GM12878 (cell line): ENCODE measurements at regions not wholly inside any gene's neighbourhood (a gene's known extent, or its start where the extent isn't known, plus 50 kb on each side); places are given as distances from the start of the nearest gene placed in this dataset.

Source experiments
- ATAC-seq: fragments of 200-7000 bp; cut with Tn5 transposase; 3 replicates; pipeline ENCODE4 v1.9.1; 2020; ENCODE audit warnings: mild to moderate bottlenecking, moderate library complexity
- BruUV-seq: library from RNA; stranded (reverse); fragments of 400-500 nt; replicated peaks from 2 replicates; lab custom pipeline; 2021; lab: Mats Ljungman, UMichigan
- CTCF ChIA-PET: fragments of 300-600 bp; sonication (Branson Sonifier 250); formaldehyde crosslinking; extraction: SDS; loops from one replicate; lab custom pipeline; 2021; ENCODE audit warnings: inconsistent platforms; lab: Yijun Ruan, JAX
- POLR2A ChIA-PET: fragments of 350-600 bp; formaldehyde crosslinking; extraction: SDS; loops from one replicate; lab custom pipeline; 2021; ENCODE audit warnings: inconsistent platforms; lab: Charles Lee
- RAD21 ChIA-PET: fragments of 300-600 bp; sonication (Branson Sonifier 250); formaldehyde crosslinking; loops from one replicate; lab custom pipeline; 2023; ENCODE audit warnings: antibody characterized with exemption; ENCODE audit not compliant: unreplicated experiment; lab: Charles Lee
- SMC1A ChIA-PET: fragments of 300-600 bp; sonication (Branson Sonifier 250); formaldehyde crosslinking; loops from one replicate; lab custom pipeline; 2023; ENCODE audit not compliant: unreplicated experiment, uncharacterized antibody; lab: Charles Lee
- DNase-seq: peaks from one replicate; pipeline ENCODE4 v3.0.0-alpha.2; 2011; ENCODE audit warnings: low read depth, low spot score
- FAIRE-seq: peaks from 3 replicates; lab custom pipeline; 2011; peaks lifted over from hg19 to GRCh38; lab: Jason Lieb, UNC
- H2AFZ ChIP-seq: 2 replicates; pipeline ENCODE4 v1.6.0; 2011; ENCODE audit warnings: low read depth, low read length, control low read depth; ENCODE audit not compliant: control insufficient read depth
- H3K27ac ChIP-seq: 2 replicates; pipeline ENCODE4 v1.5.1; 2011; ENCODE audit warnings: control low read depth; ENCODE audit not compliant: control insufficient read depth, insufficient read depth
- H3K27me3 ChIP-seq, 2 experiments: replicated peaks in 1 of 2; 2 replicates each; pipeline versions ENCODE4 v1.6.0 to v1.6.1; 2011; ENCODE audit warnings: low read length in 1 of 2; ENCODE audit not compliant: control insufficient read depth in 2 of 2, insufficient read depth in 2 of 2
- H3K36me3 ChIP-seq, 2 experiments: 2 replicates each; pipeline ENCODE4 v1.5.1; 2011; ENCODE audit warnings: low read length in 1 of 2; ENCODE audit not compliant: control insufficient read depth in 2 of 2, insufficient read depth in 2 of 2
- H3K4me1 ChIP-seq: 2 replicates; pipeline ENCODE4 v1.6.1; 2011; ENCODE audit warnings: mild to moderate bottlenecking, low read length, moderate library complexity, mixed read lengths; ENCODE audit not compliant: control insufficient read depth, insufficient read depth
- H3K4me2 ChIP-seq: 2 replicates; pipeline ENCODE4 v1.6.0; 2011; ENCODE audit warnings: control low read depth; ENCODE audit not compliant: control insufficient read depth, insufficient read depth
- H3K4me3 ChIP-seq: fragments of 200-600 bp; sonication (generic); 2 replicates; pipeline ENCODE4 v1.5.1; 2016
- H3K79me2 ChIP-seq: 2 replicates; pipeline ENCODE4 v1.6.0; 2011; ENCODE audit warnings: low read length; ENCODE audit not compliant: control insufficient read depth, insufficient read depth
- H3K9ac ChIP-seq: 2 replicates; pipeline ENCODE4 v1.8.0; 2011; ENCODE audit warnings: low read length, control low read depth, mixed read lengths; ENCODE audit not compliant: control insufficient read depth, insufficient read depth
- H3K9me3 ChIP-seq: replicated peaks from 3 replicates; pipeline ENCODE4 v1.5.1; 2011; ENCODE audit warnings: mild to moderate bottlenecking, low read length; ENCODE audit not compliant: control insufficient read depth, insufficient read depth
- H4K20me1 ChIP-seq: 2 replicates; pipeline ENCODE4 v1.6.0; 2011; ENCODE audit not compliant: control insufficient read depth, insufficient read depth
- CBX3 ChIP-seq: fragments of 200-600 bp; sonication (generic); IDR thresholded peaks from 2 replicates; pipeline ENCODE4 v1.6.1; 2016; ENCODE audit warnings: low read depth, borderline replicate concordance
- E2F4 ChIP-seq: IDR thresholded peaks from 2 replicates; pipeline ENCODE4 v1.6.1; 2012; ENCODE audit warnings: low read depth, low read length, improper control_type of control experiment
- GABPA ChIP-seq: IDR thresholded peaks from 2 replicates; pipeline ENCODE4 v1.6.1; 2014; ENCODE audit warnings: antibody characterized with exemption, low read depth, mild to moderate bottlenecking, inconsistent platforms
- MAX ChIP-seq: IDR thresholded peaks from 2 replicates; pipeline ENCODE4 v1.6.1; 2012; ENCODE audit warnings: low read depth, low read length, improper control_type of control experiment
- POU2F2 ChIP-seq: IDR thresholded peaks from 3 replicates; pipeline ENCODE4 v1.6.1; 2011; ENCODE audit warnings: low read depth, mild to moderate bottlenecking, low read length, borderline replicate concordance
- SMC3 ChIP-seq: IDR thresholded peaks from 2 replicates; pipeline ENCODE4 v1.6.1; 2011; ENCODE audit warnings: low read length, improper control_type of control experiment, borderline replicate concordance
- SRF ChIP-seq, 2 experiments: IDR thresholded peaks; 2 replicates each; pipeline ENCODE4 v1.6.1; 2011; ENCODE audit warnings: low read depth in 2 of 2, low read length in 2 of 2, mild to moderate bottlenecking in 1 of 2, moderate library complexity in 1 of 2
- TCF12 ChIP-seq: IDR thresholded peaks from 2 replicates; pipeline ENCODE4 v1.6.1; 2011; ENCODE audit warnings: low read depth, mild to moderate bottlenecking, low read length
- ZNF384 ChIP-seq: IDR thresholded peaks from 2 replicates; pipeline ENCODE4 v1.6.1; 2012; ENCODE audit warnings: low read depth, mild to moderate bottlenecking, low read length, improper control_type of control experiment, borderline replicate concordance
- ZZZ3 ChIP-seq: IDR thresholded peaks from 2 replicates; pipeline ENCODE4 v1.6.1; 2011; ENCODE audit warnings: low read depth; ENCODE audit not compliant: control insufficient read depth, insufficient read length
- WGBS: methylation state at CpG from one replicate; pipeline ENCODE4 v1.1.6; 2016; ENCODE audit warnings: low lambda C conversion rate; ENCODE audit not compliant: insufficient replicate concordance, insufficient coverage; ENCODE audit errors: missing lambda C conversion rate; 5-methylcytosine and 5-hydroxymethylcytosine counted together
- in situ Hi-C: fragments of 300-500 bp; cut with MboI; formaldehyde crosslinking; loops from 9 replicates; pipeline ENCODE4 v1.14.3; 2018; ENCODE audit warnings: mixed read lengths
- intact Hi-C: fragments of 100-400 bp; cut with micrococcal nuclease; formaldehyde crosslinking; loops from one replicate; pipeline ENCODE4 v1.14.2; 2022; ENCODE audit not compliant: unreplicated experiment
- TF ChIP-seq, protein P1 (sequence below): fragments of 450-650 bp; IDR thresholded peaks from 2 replicates; pipeline ENCODE4 v1.6.1; 2017; ENCODE audit warnings: antibody characterized with exemption, mild to moderate bottlenecking, moderate library complexity
- TF ChIP-seq, protein P2 (sequence below): fragments of 450-650 bp; IDR thresholded peaks from 2 replicates; pipeline ENCODE4 v1.6.1; 2016; ENCODE audit warnings: mild to moderate bottlenecking, moderate library complexity, borderline replicate concordance

DNA sequence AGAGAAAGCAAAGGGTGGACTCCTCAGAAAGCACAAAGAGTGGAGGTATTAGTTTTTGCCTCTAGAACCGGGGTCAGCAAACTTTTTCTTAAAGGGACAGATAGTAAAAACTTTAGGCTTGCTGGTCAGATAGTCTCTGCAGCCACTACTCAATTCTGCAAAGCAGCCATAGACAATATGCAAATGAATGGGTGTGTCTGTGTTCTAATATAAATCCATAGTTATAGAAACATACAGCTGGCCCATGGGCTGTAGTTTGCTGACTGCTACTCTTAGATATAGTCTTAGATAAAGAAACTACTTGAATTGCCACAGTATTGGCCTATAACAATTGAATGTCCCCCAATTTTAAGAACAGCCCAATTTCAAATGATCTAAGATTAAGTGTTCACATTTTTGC lies 101.6 kb upstream of the CACHD1 start (continued):
- no peak for TF ChIP-seq ZZZ3
- TF ChIP-seq, protein P1, sequence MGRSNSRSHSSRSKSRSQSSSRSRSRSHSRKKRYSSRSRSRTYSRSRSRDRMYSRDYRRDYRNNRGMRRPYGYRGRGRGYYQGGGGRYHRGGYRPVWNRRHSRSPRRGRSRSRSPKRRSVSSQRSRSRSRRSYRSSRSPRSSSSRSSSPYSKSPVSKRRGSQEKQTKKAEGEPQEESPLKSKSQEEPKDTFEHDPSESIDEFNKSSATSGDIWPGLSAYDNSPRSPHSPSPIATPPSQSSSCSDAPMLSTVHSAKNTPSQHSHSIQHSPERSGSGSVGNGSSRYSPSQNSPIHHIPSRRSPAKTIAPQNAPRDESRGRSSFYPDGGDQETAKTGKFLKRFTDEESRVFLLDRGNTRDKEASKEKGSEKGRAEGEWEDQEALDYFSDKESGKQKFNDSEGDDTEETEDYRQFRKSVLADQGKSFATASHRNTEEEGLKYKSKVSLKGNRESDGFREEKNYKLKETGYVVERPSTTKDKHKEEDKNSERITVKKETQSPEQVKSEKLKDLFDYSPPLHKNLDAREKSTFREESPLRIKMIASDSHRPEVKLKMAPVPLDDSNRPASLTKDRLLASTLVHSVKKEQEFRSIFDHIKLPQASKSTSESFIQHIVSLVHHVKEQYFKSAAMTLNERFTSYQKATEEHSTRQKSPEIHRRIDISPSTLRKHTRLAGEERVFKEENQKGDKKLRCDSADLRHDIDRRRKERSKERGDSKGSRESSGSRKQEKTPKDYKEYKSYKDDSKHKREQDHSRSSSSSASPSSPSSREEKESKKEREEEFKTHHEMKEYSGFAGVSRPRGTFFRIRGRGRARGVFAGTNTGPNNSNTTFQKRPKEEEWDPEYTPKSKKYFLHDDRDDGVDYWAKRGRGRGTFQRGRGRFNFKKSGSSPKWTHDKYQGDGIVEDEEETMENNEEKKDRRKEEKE, result no peak
- TF ChIP-seq ZNF384, result no peak
- TF ChIP-seq SMC3, result no peak

GRCh38 chr1:64378826-64379225 lies 91.1 kb upstream of the CACHD1 start:
- H3K4me3 ChIP-seq, result no peak overlapping the region
- no peaks in the 10 kb centered on the region for H3K36me3 ChIP-seq
- no peaks in the 10 kb centered on the region for H3K79me2 ChIP-seq
- DNase-seq (no peak), ATAC-seq (no peak), FAIRE-seq (no peak)
- H3K9me3 ChIP-seq, result no peaks in the 10 kb centered on the region
- ChIA-PET CTCF (no interaction called here), RAD21 (no interaction called here), SMC1A (no interaction called here), POLR2A (no interaction called here)
- no peak overlapping the region for H2AFZ ChIP-seq
- H4K20me1 ChIP-seq, result no peaks in the 10 kb centered on the region
- H3K4me2 ChIP-seq, result no peak overlapping the region
- intact Hi-C loops (no loop called here), in situ Hi-C loops (no loop called here)
- H3K9ac ChIP-seq, result no peak overlapping the region
- no peaks in the 10 kb centered on the region; a peak in 1 of 4 replicates for H3K27me3 ChIP-seq
- H3K27ac ChIP-seq, result no peak overlapping the region
- H3K4me1 ChIP-seq, result no peaks in the 10 kb centered on the region
- 67% methylated on average over 7 of the region's 7 CpGs for WGBS
- BruUV-seq, result no TSS peak
- TF ChIP-seq CBX3 (no peak), SRF (IDR thresholded peaks at IDR 0.05; ENCODE audit: low read depth in 2 of 2, low read length in 2 of 2) (no peak), TCF12 (no peak), GABPA (no peak), E2F4 (no peak), POU2F2 (no peak), MAX (no peak)
- TF ChIP-seq, protein P2, sequence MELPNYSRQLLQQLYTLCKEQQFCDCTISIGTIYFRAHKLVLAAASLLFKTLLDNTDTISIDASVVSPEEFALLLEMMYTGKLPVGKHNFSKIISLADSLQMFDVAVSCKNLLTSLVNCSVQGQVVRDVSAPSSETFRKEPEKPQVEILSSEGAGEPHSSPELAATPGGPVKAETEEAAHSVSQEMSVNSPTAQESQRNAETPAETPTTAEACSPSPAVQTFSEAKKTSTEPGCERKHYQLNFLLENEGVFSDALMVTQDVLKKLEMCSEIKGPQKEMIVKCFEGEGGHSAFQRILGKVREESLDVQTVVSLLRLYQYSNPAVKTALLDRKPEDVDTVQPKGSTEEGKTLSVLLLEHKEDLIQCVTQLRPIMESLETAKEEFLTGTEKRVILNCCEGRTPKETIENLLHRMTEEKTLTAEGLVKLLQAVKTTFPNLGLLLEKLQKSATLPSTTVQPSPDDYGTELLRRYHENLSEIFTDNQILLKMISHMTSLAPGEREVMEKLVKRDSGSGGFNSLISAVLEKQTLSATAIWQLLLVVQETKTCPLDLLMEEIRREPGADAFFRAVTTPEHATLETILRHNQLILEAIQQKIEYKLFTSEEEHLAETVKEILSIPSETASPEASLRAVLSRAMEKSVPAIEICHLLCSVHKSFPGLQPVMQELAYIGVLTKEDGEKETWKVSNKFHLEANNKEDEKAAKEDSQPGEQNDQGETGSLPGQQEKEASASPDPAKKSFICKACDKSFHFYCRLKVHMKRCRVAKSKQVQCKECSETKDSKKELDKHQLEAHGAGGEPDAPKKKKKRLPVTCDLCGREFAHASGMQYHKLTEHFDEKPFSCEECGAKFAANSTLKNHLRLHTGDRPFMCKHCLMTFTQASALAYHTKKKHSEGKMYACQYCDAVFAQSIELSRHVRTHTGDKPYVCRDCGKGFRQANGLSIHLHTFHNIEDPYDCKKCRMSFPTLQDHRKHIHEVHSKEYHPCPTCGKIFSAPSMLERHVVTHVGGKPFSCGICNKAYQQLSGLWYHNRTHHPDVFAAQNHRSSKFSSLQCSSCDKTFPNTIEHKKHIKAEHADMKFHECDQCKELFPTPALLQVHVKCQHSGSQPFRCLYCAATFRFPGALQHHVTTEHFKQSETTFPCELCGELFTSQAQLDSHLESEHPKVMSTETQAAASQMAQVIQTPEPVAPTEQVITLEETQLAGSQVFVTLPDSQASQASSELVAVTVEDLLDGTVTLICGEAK, result no peak
